Endothelial cell of umbilical vein (primary cell): ENCODE measurements at regions not wholly inside any gene's neighbourhood (a gene's known extent, or its start where the extent isn't known, plus 50 kb on each side); places are given as distances from the start of the nearest gene placed in this dataset.

Experiments used
- EZH2 ChIP-seq: IDR thresholded peaks from 2 replicates; pipeline ENCODE4 v1.6.1; 2012; ENCODE audit warnings: borderline replicate concordance, low read depth, mild to moderate bottlenecking, moderate library complexity, low read length, inconsistent platforms; ENCODE audit not compliant: severe bottlenecking
- FOS ChIP-seq: IDR thresholded peaks from 2 replicates; pipeline ENCODE4 v1.6.1; 2011; ENCODE audit warnings: mild to moderate bottlenecking, low read length, moderate library complexity, borderline replicate concordance; ENCODE audit not compliant: insufficient read depth
- GATA2 ChIP-seq: IDR thresholded peaks from 2 replicates; pipeline ENCODE4 v1.7.0; 2011; ENCODE audit warnings: low read depth, mild to moderate bottlenecking, moderate library complexity, mixed read lengths, low read length; ENCODE audit not compliant: insufficient read length, insufficient read depth
- JUN ChIP-seq: IDR thresholded peaks from 2 replicates; pipeline ENCODE4 v1.6.1; 2011; ENCODE audit warnings: borderline replicate concordance, low read depth; ENCODE audit not compliant: insufficient read length, insufficient read depth
- MYC ChIP-seq: IDR thresholded peaks from one replicate; pipeline ENCODE4 v1.6.1; 2011; ENCODE audit warnings: mild to moderate bottlenecking, low read depth, low read length
- POLR2A ChIP-seq: IDR thresholded peaks from 2 replicates; pipeline ENCODE4 v1.6.1; 2012; ENCODE audit warnings: low read depth, mild to moderate bottlenecking, control low read depth, low read length
- POLR2AphosphoS5 ChIP-seq: IDR thresholded peaks from 2 replicates; pipeline ENCODE4 v1.6.1; 2012; ENCODE audit warnings: low read depth, mild to moderate bottlenecking, control low read depth, low read length, moderate library complexity; ENCODE audit not compliant: insufficient read depth
- TF ChIP-seq, protein P1 (sequence below), 2 donors: IDR thresholded peaks; 1 replicate in 1 of 2; 2 replicates in 1 of 2; pipeline ENCODE4 v1.5.1; 2011; ENCODE audit warnings: low read length in 2 of 2, mild to moderate bottlenecking in 2 of 2, moderate library complexity in 2 of 2, control low read depth in 1 of 2, inconsistent platforms in 1 of 2, low read depth in 1 of 2; ENCODE audit not compliant: insufficient read depth in 1 of 2; ENCODE audit errors: extremely low read depth in 1 of 2
- TF ChIP-seq, protein P2 (sequence below): IDR thresholded peaks from 2 replicates; pipeline ENCODE4 v1.6.1; 2011; ENCODE audit not compliant: insufficient read depth, insufficient read length

DNA sequence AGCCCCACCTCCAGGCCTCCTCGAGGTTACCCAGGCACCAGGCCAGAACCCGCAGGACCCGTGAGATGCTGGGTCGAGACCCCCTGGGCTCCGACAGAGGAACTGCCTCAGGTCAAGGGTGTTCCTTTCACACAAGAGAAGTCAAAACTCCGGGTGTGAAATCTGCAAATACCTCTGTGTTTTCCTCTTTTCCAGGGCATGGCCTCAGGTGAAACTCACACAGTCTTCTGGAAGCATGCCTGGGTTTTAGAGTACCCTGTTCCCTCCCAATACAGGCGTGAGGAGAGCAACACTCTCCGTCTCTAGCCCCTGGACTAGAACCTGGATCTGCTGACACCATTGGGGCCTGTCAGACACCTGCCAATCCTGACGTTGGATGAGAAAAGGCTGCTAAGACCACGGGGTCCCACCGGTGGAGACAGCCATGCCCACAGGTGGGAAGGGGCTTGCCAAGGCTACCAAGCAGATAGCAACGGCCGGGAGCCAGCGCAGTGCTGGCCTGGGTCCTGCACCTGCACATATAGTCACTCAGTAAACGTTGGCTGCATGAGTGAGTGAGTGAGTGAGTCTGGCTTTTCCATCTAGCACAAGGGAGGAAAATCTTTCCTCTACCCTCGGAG, 182.0 kb upstream of the PPP1R26 start:
- TF ChIP-seq EZH2 (no peak), POLR2AphosphoS5 (no peak), POLR2A (no peak), GATA2 (no peak), JUN (no peak), FOS (no peak), MYC (no peak)
- TF ChIP-seq, protein P1, sequence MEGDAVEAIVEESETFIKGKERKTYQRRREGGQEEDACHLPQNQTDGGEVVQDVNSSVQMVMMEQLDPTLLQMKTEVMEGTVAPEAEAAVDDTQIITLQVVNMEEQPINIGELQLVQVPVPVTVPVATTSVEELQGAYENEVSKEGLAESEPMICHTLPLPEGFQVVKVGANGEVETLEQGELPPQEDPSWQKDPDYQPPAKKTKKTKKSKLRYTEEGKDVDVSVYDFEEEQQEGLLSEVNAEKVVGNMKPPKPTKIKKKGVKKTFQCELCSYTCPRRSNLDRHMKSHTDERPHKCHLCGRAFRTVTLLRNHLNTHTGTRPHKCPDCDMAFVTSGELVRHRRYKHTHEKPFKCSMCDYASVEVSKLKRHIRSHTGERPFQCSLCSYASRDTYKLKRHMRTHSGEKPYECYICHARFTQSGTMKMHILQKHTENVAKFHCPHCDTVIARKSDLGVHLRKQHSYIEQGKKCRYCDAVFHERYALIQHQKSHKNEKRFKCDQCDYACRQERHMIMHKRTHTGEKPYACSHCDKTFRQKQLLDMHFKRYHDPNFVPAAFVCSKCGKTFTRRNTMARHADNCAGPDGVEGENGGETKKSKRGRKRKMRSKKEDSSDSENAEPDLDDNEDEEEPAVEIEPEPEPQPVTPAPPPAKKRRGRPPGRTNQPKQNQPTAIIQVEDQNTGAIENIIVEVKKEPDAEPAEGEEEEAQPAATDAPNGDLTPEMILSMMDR (IDR thresholded peaks at IDR 0.05; ENCODE audit: extremely low read depth in 1 of 2, insufficient read depth in 1 of 2, low read depth in 1 of 2, low read length in 2 of 2) = no peak
- TF ChIP-seq, protein P2, sequence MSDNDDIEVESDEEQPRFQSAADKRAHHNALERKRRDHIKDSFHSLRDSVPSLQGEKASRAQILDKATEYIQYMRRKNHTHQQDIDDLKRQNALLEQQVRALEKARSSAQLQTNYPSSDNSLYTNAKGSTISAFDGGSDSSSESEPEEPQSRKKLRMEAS = no peak
